H1 (cell line): ENCODE measurements at regions not wholly inside any gene's neighbourhood (a gene's known extent, or its start where the extent isn't known, plus 50 kb on each side); places are given as distances from the start of the nearest gene placed in this dataset.

Experiments used
- EGR1 ChIP-seq: IDR thresholded peaks from 2 replicates; pipeline ENCODE4 v1.6.1; 2011; ENCODE audit warnings: low read depth, low read length, borderline replicate concordance
- EP300 ChIP-seq, 2 experiments: IDR thresholded peaks; 1 replicate in 1 of 2; 2 replicates in 1 of 2; pipeline ENCODE4 v1.6.1; 2011 to 2012; ENCODE audit warnings: low read depth in 2 of 2, low read length in 2 of 2, mild to moderate bottlenecking in 2 of 2, borderline replicate concordance in 1 of 2, inconsistent platforms in 1 of 2, moderate library complexity in 1 of 2
- EZH2 ChIP-seq: fragments of 200-600 bp; sonication (generic); IDR thresholded peaks from 2 replicates; pipeline ENCODE4 v1.7.1; 2012; ENCODE audit warnings: low read depth, mild to moderate bottlenecking, moderate library complexity, low read length, inconsistent platforms; ENCODE audit not compliant: severe bottlenecking
- FOSL1 ChIP-seq: IDR thresholded peaks from 2 replicates; pipeline ENCODE4 v1.6.1; 2011; ENCODE audit warnings: mild to moderate bottlenecking, low read depth, low read length, moderate library complexity; ENCODE audit not compliant: insufficient read depth
- MAFK ChIP-seq: IDR thresholded peaks from 2 replicates; pipeline ENCODE4 v1.6.1; 2012; ENCODE audit warnings: low read depth, mild to moderate bottlenecking, improper control_type of control experiment, low read length
- POLR2A ChIP-seq, 2 experiments: IDR thresholded peaks; 1 replicate in 1 of 2; 2 replicates in 1 of 2; pipeline ENCODE4 v1.6.1; 2011; ENCODE audit warnings: low read depth in 2 of 2, low read length in 2 of 2, mild to moderate bottlenecking in 2 of 2; ENCODE audit errors: control extremely low read depth in 1 of 2
- POLR2AphosphoS5 ChIP-seq: IDR thresholded peaks from 2 replicates; pipeline ENCODE4 v1.6.1; 2011; ENCODE audit warnings: low read depth, low read length
- RAD21 ChIP-seq, 2 experiments: IDR thresholded peaks in 1 of 2; conservative IDR thresholded peaks in 1 of 2; 2 replicates each; pipeline ENCODE4 v1.6.1; 2011; ENCODE audit warnings: low read depth in 2 of 2, low read length in 2 of 2, improper control_type of control experiment in 1 of 2, inconsistent platforms in 1 of 2, mild to moderate bottlenecking in 1 of 2, moderate library complexity in 1 of 2
- SP1 ChIP-seq: IDR thresholded peaks from 2 replicates; pipeline ENCODE4 v1.6.1; 2011; ENCODE audit warnings: low read depth, low read length
- TAF1 ChIP-seq: IDR thresholded peaks from 2 replicates; pipeline ENCODE4 v1.6.1; 2011; ENCODE audit warnings: mild to moderate bottlenecking, low read depth, low read length
- TEAD4 ChIP-seq: IDR thresholded peaks from 2 replicates; pipeline ENCODE4 v1.6.1; 2012; ENCODE audit warnings: low read depth, low read length, inconsistent platforms, mixed read lengths
- ZNF274 ChIP-seq: IDR thresholded peaks from 2 replicates; pipeline ENCODE4 v1.7.0; 2012; ENCODE audit warnings: low read length, borderline replicate concordance; ENCODE audit errors: extremely low read depth
- TF ChIP-seq, protein P1 (sequence below), 3 experiments: IDR thresholded peaks; 1 replicate in 2 of 3; 2 replicates in 1 of 3; pipeline versions ENCODE4 v1.5.1 to v1.6.1; 2011; ENCODE audit warnings: low read length in 3 of 3, mild to moderate bottlenecking in 3 of 3, inconsistent platforms in 2 of 3, low read depth in 1 of 3, moderate library complexity in 1 of 3; ENCODE audit not compliant: insufficient read depth in 1 of 3; ENCODE audit errors: control extremely low read depth in 1 of 3

- TF ChIP-seq ZNF274 (no peak), POLR2AphosphoS5 (no peak), POLR2A (IDR thresholded peaks at IDR 0.05; ENCODE audit: control extremely low read depth in 1 of 2, low read depth in 2 of 2, low read length in 2 of 2) (no peak), FOSL1 (no peak), TAF1 (no peak), MAFK (no peak), SP1 (no peak), EGR1 (no peak), RAD21 (IDR thresholded peaks at IDR 0.05 in 1 of 2, conservative IDR thresholded peaks at IDR 0.05 in 1 of 2; ENCODE audit: low read depth in 2 of 2, low read length in 2 of 2) (no peak), EP300 (IDR thresholded peaks at IDR 0.05; ENCODE audit: borderline replicate concordance in 1 of 2, low read depth in 2 of 2, low read length in 2 of 2) (no peak), EZH2 (no peak), TEAD4 (no peak)
- TF ChIP-seq, protein P1, sequence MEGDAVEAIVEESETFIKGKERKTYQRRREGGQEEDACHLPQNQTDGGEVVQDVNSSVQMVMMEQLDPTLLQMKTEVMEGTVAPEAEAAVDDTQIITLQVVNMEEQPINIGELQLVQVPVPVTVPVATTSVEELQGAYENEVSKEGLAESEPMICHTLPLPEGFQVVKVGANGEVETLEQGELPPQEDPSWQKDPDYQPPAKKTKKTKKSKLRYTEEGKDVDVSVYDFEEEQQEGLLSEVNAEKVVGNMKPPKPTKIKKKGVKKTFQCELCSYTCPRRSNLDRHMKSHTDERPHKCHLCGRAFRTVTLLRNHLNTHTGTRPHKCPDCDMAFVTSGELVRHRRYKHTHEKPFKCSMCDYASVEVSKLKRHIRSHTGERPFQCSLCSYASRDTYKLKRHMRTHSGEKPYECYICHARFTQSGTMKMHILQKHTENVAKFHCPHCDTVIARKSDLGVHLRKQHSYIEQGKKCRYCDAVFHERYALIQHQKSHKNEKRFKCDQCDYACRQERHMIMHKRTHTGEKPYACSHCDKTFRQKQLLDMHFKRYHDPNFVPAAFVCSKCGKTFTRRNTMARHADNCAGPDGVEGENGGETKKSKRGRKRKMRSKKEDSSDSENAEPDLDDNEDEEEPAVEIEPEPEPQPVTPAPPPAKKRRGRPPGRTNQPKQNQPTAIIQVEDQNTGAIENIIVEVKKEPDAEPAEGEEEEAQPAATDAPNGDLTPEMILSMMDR (IDR thresholded peaks at IDR 0.05; ENCODE audit: control extremely low read depth in 1 of 3, insufficient read depth in 1 of 3, low read depth in 1 of 3, low read length in 3 of 3), result no peak
Measured at GRCh38 chrX:27254656-27255055, 208.5 kb downstream of the PPP4R3C start.
